ENCODE measurements at regions not wholly inside any gene's neighbourhood (a gene's known extent, or its start where the extent isn't known, plus 50 kb on each side); places are given as distances from the start of the nearest gene placed in this dataset.

- TF ChIP-seq ZNF462 (CRISPR knock-in tag; IDR thresholded peaks at IDR 0.05) (no peak), EZH2 (IDR thresholded peaks at IDR 0.05; ENCODE audit: low read depth, unreplicated experiment) (no peak), EZH2phosphoT487 (IDR thresholded peaks at IDR 0.05; ENCODE audit: unreplicated experiment) (no peak), CTCF (conservative IDR thresholded peaks at IDR 0.05; ENCODE audit: low read depth in 2 of 2) (no peak), JUNB (IDR thresholded peaks at IDR 0.05; ENCODE audit: unreplicated experiment) (no peak), ZNF331 (CRISPR knock-in tag; IDR thresholded peaks at IDR 0.05; ENCODE audit: low read depth) (no peak)
These were observed 148.1 kb upstream of the SERPINE2 start (continued) for GRCh38 chr2:224187220-224187619.

- no peaks in the 10 kb centered on the region for H3K79me2 ChIP-seq (replicated peaks; ENCODE audit: insufficient read depth)
- TF ChIP-seq CTCF (conservative IDR thresholded peaks at IDR 0.05; ENCODE audit: low read depth in 2 of 2), result no peak
- no peak for TF ChIP-seq CREB1 (CRISPR knock-in tag; IDR thresholded peaks at IDR 0.05; ENCODE audit: low read depth)
- TF ChIP-seq REST (IDR thresholded peaks at IDR 0.05; ENCODE audit: unreplicated experiment), result no peak
- no peak for TF ChIP-seq EZH2 (IDR thresholded peaks at IDR 0.05; ENCODE audit: low read depth, unreplicated experiment)
- no peak for TF ChIP-seq POLR2AphosphoS5 (IDR thresholded peaks at IDR 0.05; ENCODE audit: low read depth)
These were observed 146.0 kb upstream of the SERPINE2 start for GRCh38 chr2:224185023-224185601.

More at GRCh38 chr2:224185023-224185601, 146.0 kb upstream of the SERPINE2 start:
- Histone ChIP-seq H3K36me3 (ENCODE audit: insufficient read depth) (no peaks in the 10 kb centered on the region), H3K27ac (ENCODE audit: low read depth) (no peak overlapping the region), H3F3A (replicated peaks; ENCODE audit: low read depth) (no peaks in the 10 kb centered on the region), H4K20me1 (replicated peaks; ENCODE audit: insufficient read depth) (no peaks in the 10 kb centered on the region), H3K4me3 (no peak overlapping the region), H2AFZ (peak overlapping the region; percentile 70), H3K4me2 (no peak overlapping the region), H3K27me3 (ENCODE audit: insufficient read depth) (no peaks in the 10 kb centered on the region), H3K9me2 (ENCODE audit: insufficient read depth) (0 out of 2 replicates have a peak, but pooled peaks cover 2% of the 10 kb centered on the region), H3K4me1 (ENCODE audit: insufficient read depth) (no peaks in the 10 kb centered on the region)
- H3K27me3 Mint-ChIP-seq (ENCODE audit: insufficient read depth, low read depth, poor library complexity), result peaks cover 3% of the 10 kb centered on the region
- H3K4me1 Mint-ChIP-seq, result peaks cover 5% of the 10 kb centered on the region; the same call in 2 of the 3 replicates
- DNase-seq (ENCODE audit: low spot score) (peak; percentile 3), ATAC-seq (no peak)
- H3K36me3 Mint-ChIP-seq (ENCODE audit: low read depth), result no peaks in the 10 kb centered on the region
- no peak overlapping the region for H3K4me3 Mint-ChIP-seq
- H3K9me3 Mint-ChIP-seq, result peaks cover 2% of the 10 kb centered on the region; the same call in 1 of the 3 replicates
- no peak overlapping the region for H3K27ac Mint-ChIP-seq
